DOHH2 (cell line): ENCODE measurements at regions not wholly inside any gene's neighbourhood (a gene's known extent, or its start where the extent isn't known, plus 50 kb on each side); places are given as distances from the start of the nearest gene placed in this dataset.
A peak's percentile ranks its signal among the peaks of the same experiment; 100 is the strongest.

ENCODE experiments used
- CTCF ChIP-seq: fragments of 200-600 bp; sonication (generic); IDR thresholded peaks from one replicate; pipeline ENCODE4 v1.5.1; 2014; ENCODE audit warnings: antibody characterized with exemption, mild to moderate bottlenecking, low read depth, low read length; ENCODE audit not compliant: poor library complexity, severe bottlenecking
- EZH2phosphoT487 ChIP-seq: fragments of 200-600 bp; sonication (generic); IDR thresholded peaks from 2 replicates; pipeline ENCODE4 v1.6.1; 2017; ENCODE audit warnings: borderline replicate concordance, mild to moderate bottlenecking, antibody characterized with exemption, low read length, moderate library complexity, mixed read lengths

GRCh38 chr2:54052825-54053718 lies 62.3 kb upstream of the ACYP2 start:
- TF ChIP-seq CTCF (peak; percentile 63), EZH2phosphoT487 (no peak)
